Kidney (tissue), 13 donors: ENCODE measurements at regions not wholly inside any gene's neighbourhood (a gene's known extent, or its start where the extent isn't known, plus 50 kb on each side); places are given as distances from the start of the nearest gene placed in this dataset.
"Not testable (repeated sequence)": the region's sequence is repeated elsewhere in the genome, so short reads cannot be mapped to it uniquely, and the experiment has no call there.

Experiments
- DNase-seq, 5 donors: peaks; one replicate each; pipeline ENCODE4 v3.0.0-alpha.2; 2013 to 2020
- FAIRE-seq: peaks from 2 replicates; lab custom pipeline; 2012; peaks lifted over from hg19 to GRCh38; lab: Jason Lieb, UNC
- H3K27ac ChIP-seq, 2 donors: one replicate each; pipeline ENCODE4 v1.7.0; 2013; ENCODE audit warnings: low read depth in 2 of 2, low read length in 2 of 2, inconsistent platforms in 1 of 2
- H3K27me3 ChIP-seq: one replicate; pipeline ENCODE4 v1.7.1; 2013; ENCODE audit warnings: low read length, inconsistent platforms; ENCODE audit not compliant: control insufficient read depth, insufficient read depth
- H3K36me3 ChIP-seq, 3 donors: one replicate each; pipeline versions ENCODE4 v1.7.0 to v1.7.1; 2013; ENCODE audit warnings: low read length in 3 of 3, control low read depth in 1 of 3, inconsistent platforms in 1 of 3; ENCODE audit not compliant: insufficient read depth in 3 of 3, control insufficient read depth in 2 of 3
- H3K4me1 ChIP-seq, 3 donors: one replicate each; pipeline versions ENCODE4 v1.7.0 to v1.7.1; 2013; ENCODE audit warnings: low read length in 3 of 3, inconsistent platforms in 1 of 3, low read depth in 1 of 3; ENCODE audit not compliant: control insufficient read depth in 2 of 3, insufficient read depth in 2 of 3
- H3K4me3 ChIP-seq, 3 donors: one replicate each; pipeline versions ENCODE4 v1.7.0 to v1.8.1; 2013; ENCODE audit warnings: low read length in 3 of 3, control low read depth in 1 of 3, inconsistent platforms in 1 of 3
- H3K9ac ChIP-seq, 3 donors: one replicate each; pipeline versions ENCODE4 v1.7.0 to v1.7.1; 2013; ENCODE audit warnings: low read length in 3 of 3, control low read depth in 1 of 3, inconsistent platforms in 1 of 3
- H3K9me3 ChIP-seq, 3 donors: one replicate each; pipeline versions ENCODE4 v1.7.0 to v1.7.1; 2013; ENCODE audit warnings: low read length in 3 of 3, control low read depth in 1 of 3, inconsistent platforms in 1 of 3; ENCODE audit not compliant: control insufficient read depth in 2 of 3, insufficient read depth in 1 of 3
- CTCF ChIP-seq: IDR thresholded peaks from 3 replicates; pipeline ENCODE4 v1.5.1; 2012; ENCODE audit warnings: mild to moderate bottlenecking, moderate library complexity, borderline replicate concordance; ENCODE audit not compliant: insufficient read depth; ENCODE audit errors: extremely low read depth
- intact Hi-C: fragments of 100-400 bp; cut with DNase I; formaldehyde crosslinking; loops from one replicate; pipeline ENCODE4 v1.11.1; 2022
- donor health status: control.
- donor health status: control.
- donor health status: control.
- donor health status: control.
- donor health status: control.
- donor health status: DM: yes; HTN: yes; CAD: no.
- donor health status: Normal renal cell carcinoma (clear cell type).

GRCh38 chr7:85895835-85896234 is 709.0 kb upstream of the SEMA3D start:
- intact Hi-C loops: no loop called here
- no peak for DNase-seq
- no peak for TF ChIP-seq CTCF
- Histone ChIP-seq H3K36me3 (no peaks in the 10 kb centered on the region), H3K4me1 (no peaks in the 10 kb centered on the region), H3K9ac (no peak overlapping the region), H3K27ac (no peak overlapping the region), H3K27me3 (no peaks in the 10 kb centered on the region), H3K9me3 (no peaks in the 10 kb centered on the region), H3K4me3 (no peak overlapping the region)
- FAIRE-seq: no peak

- FAIRE-seq, intact Hi-C loops, H3K9me3 ChIP-seq, DNase-seq, H3K4me3 ChIP-seq, H3K9ac ChIP-seq, H3K27me3 ChIP-seq, H3K36me3 ChIP-seq, H3K27ac ChIP-seq, H3K4me1 ChIP-seq: not testable (repeated sequence)
Measured at GRCh38 chr7:85891900-85892299, 705.0 kb upstream of the SEMA3D start.

- peak; percentile 18 for TF ChIP-seq CTCF
- H3K4me3 ChIP-seq: no peak overlapping the region
- peak in 2 of 5 donors; percentile 19 to 20 for DNase-seq
- no peaks in the 10 kb centered on the region for H3K4me1 ChIP-seq
- no peaks in the 10 kb centered on the region for H3K36me3 ChIP-seq
- no peaks in the 10 kb centered on the region for H3K27me3 ChIP-seq
- H3K9me3 ChIP-seq: no peaks in the 10 kb centered on the region
- no peak overlapping the region for H3K27ac ChIP-seq
- intact Hi-C loops: no loop called here
- peak; percentile 82 for FAIRE-seq
- H3K9ac ChIP-seq: no peak overlapping the region
Measured at GRCh38 chr7:85890244-85890811, 703.5 kb upstream of the SEMA3D start.

- intact Hi-C loops: no loop called here
- no peaks in the 10 kb centered on the region for H3K4me1 ChIP-seq
- H3K27me3 ChIP-seq: no peaks in the 10 kb centered on the region
- H3K4me3 ChIP-seq: no peak overlapping the region
- no peak for TF ChIP-seq CTCF
- no peaks in the 10 kb centered on the region for H3K9me3 ChIP-seq
- FAIRE-seq (no peak), DNase-seq (no peak)
- H3K27ac ChIP-seq: no peak overlapping the region
- H3K9ac ChIP-seq: no peak overlapping the region
- H3K36me3 ChIP-seq: no peaks in the 10 kb centered on the region
Measured at GRCh38 chr7:85887133-85887532, 700.3 kb upstream of the SEMA3D start.
